SH-SY5Y (cell line): ENCODE measurements at regions not wholly inside any gene's neighbourhood (a gene's known extent, or its start where the extent isn't known, plus 50 kb on each side); places are given as distances from the start of the nearest gene placed in this dataset.

Source experiments
- GATA2 ChIP-seq: IDR thresholded peaks from 2 replicates; pipeline ENCODE4 v1.6.1; 2011; ENCODE audit warnings: mild to moderate bottlenecking, low read depth, low read length
- GATA3 ChIP-seq: IDR thresholded peaks from 2 replicates; pipeline ENCODE4 v1.6.1; 2011; ENCODE audit warnings: low read depth, mild to moderate bottlenecking, low read length, moderate library complexity

- no peak for TF ChIP-seq GATA3
- TF ChIP-seq GATA2: no peak
These were observed 188.6 kb upstream of the NCKAP5 start for GRCh38 chr2:133756833-133757232.

- TF ChIP-seq GATA3 (no peak), GATA2 (no peak)
These were observed 192.1 kb upstream of the NCKAP5 start for GRCh38 chr2:133760376-133760775.

- no peak for TF ChIP-seq GATA2
- TF ChIP-seq GATA3: no peak
These were observed 197.4 kb upstream of the NCKAP5 start for GRCh38 chr2:133765658-133766057.

GRCh38 chr2:133766164-133766832 is 198.0 kb upstream of the NCKAP5 start:
- TF ChIP-seq GATA2: no peak
- no peak for TF ChIP-seq GATA3

- no peak for TF ChIP-seq GATA3
- TF ChIP-seq GATA2: no peak
These were observed 200.0 kb upstream of the NCKAP5 start for GRCh38 chr2:133768256-133768655.

- no peak for TF ChIP-seq GATA2
- no peak for TF ChIP-seq GATA3
These were observed 200.6 kb upstream of the NCKAP5 start for GRCh38 chr2:133768658-133769435.

- no peak for TF ChIP-seq GATA2
- TF ChIP-seq GATA3: no peak
These were observed 205.8 kb upstream of the NCKAP5 start for GRCh38 chr2:133773854-133774653.

GRCh38 chr2:133774654-133775015 is 206.4 kb upstream of the NCKAP5 start:
- TF ChIP-seq GATA3: no peak
- TF ChIP-seq GATA2: no peak

GRCh38 chr2:133776936-133777573 is 208.8 kb upstream of the NCKAP5 start:
- no peak for TF ChIP-seq GATA2
- TF ChIP-seq GATA3: no peak

GRCh38 chr2:133777574-133777960 is 209.3 kb upstream of the NCKAP5 start:
- TF ChIP-seq GATA3 (no peak), GATA2 (no peak)

GRCh38 chr2:133780099-133780996 is 212.1 kb upstream of the NCKAP5 start:
- no peak for TF ChIP-seq GATA3
- TF ChIP-seq GATA2: no peak

GRCh38 chr2:133780997-133781513 is 212.8 kb upstream of the NCKAP5 start:
- TF ChIP-seq GATA3 (no peak), GATA2 (no peak)

- TF ChIP-seq GATA2: no peak
These were observed 218.9 kb upstream of the NCKAP5 start for GRCh38 chr2:133787207-133787606.

GRCh38 chr2:133787651-133788050 is 219.4 kb upstream of the NCKAP5 start:
- TF ChIP-seq GATA3: no peak
- TF ChIP-seq GATA2: no peak
